Glutamatergic neuron (in vitro differentiated cells): ENCODE measurements at regions not wholly inside any gene's neighbourhood (a gene's known extent, or its start where the extent isn't known, plus 50 kb on each side); places are given as distances from the start of the nearest gene placed in this dataset.

ENCODE experiments used
- DNase-seq: peaks from one replicate; pipeline ENCODE4 v3.0.0; 2022
- H3K27ac Mint-ChIP-seq: one replicate; pipeline ENCODE4 v1.8.0; 2020; ENCODE audit warnings: mild to moderate bottlenecking, mixed read lengths, inconsistent platforms; ENCODE audit not compliant: unreplicated experiment
- H3K27me3 Mint-ChIP-seq: one replicate; pipeline ENCODE4 v1.8.0; 2020; ENCODE audit warnings: mild to moderate bottlenecking, moderate library complexity, mixed read lengths, inconsistent platforms; ENCODE audit not compliant: unreplicated experiment
- H3K36me3 Mint-ChIP-seq: one replicate; pipeline ENCODE4 v1.8.0; 2020; ENCODE audit warnings: mild to moderate bottlenecking, mixed read lengths, inconsistent platforms; ENCODE audit not compliant: unreplicated experiment
- H3K4me1 Mint-ChIP-seq: one replicate; pipeline ENCODE4 v1.8.0; 2020; ENCODE audit warnings: mild to moderate bottlenecking, low read depth, mixed read lengths, inconsistent platforms; ENCODE audit not compliant: unreplicated experiment
- H3K4me3 Mint-ChIP-seq: one replicate; pipeline ENCODE4 v1.8.0; 2020; ENCODE audit warnings: mild to moderate bottlenecking, mixed read lengths, inconsistent platforms; ENCODE audit not compliant: unreplicated experiment
- H3K9me3 Mint-ChIP-seq: one replicate; pipeline ENCODE4 v1.8.0; 2020; ENCODE audit warnings: mild to moderate bottlenecking, moderate library complexity, mixed read lengths, inconsistent platforms; ENCODE audit not compliant: unreplicated experiment
- CTCF ChIP-seq: fragments of 200-600 bp; sonication (generic); IDR thresholded peaks from one replicate; pipeline ENCODE4 v1.5.0; 2021; ENCODE audit not compliant: partially characterized antibody, unreplicated experiment

GRCh38 chr11:134466156-134466555 is 54.1 kb upstream of the B3GAT1 start:
- peak; percentile 66 for DNase-seq
- Mint-ChIP-seq H3K9me3 (peaks cover 11% of the 10 kb centered on the region), H3K36me3 (no peaks in the 10 kb centered on the region), H3K27me3 (peaks cover 15% of the 10 kb centered on the region), H3K4me1 (peaks cover 45% of the 10 kb centered on the region), H3K27ac (peak overlapping the region; percentile 89), H3K4me3 (peak overlapping the region; percentile 50)
- TF ChIP-seq CTCF, result no peak

- no peak for TF ChIP-seq CTCF
- H3K4me3 Mint-ChIP-seq, result no peak overlapping the region
- peak overlapping the region; percentile 89 for H3K27ac Mint-ChIP-seq
- H3K27me3 Mint-ChIP-seq, result peaks cover 18% of the 10 kb centered on the region
- peaks cover 48% of the 10 kb centered on the region for H3K4me1 Mint-ChIP-seq
- no peak for DNase-seq
- H3K36me3 Mint-ChIP-seq, result peaks cover 4% of the 10 kb centered on the region
- H3K9me3 Mint-ChIP-seq, result peaks cover 12% of the 10 kb centered on the region
These were observed 53.1 kb upstream of the B3GAT1 start for GRCh38 chr11:134464981-134465730.

- Mint-ChIP-seq H3K9me3 (peaks cover 12% of the 10 kb centered on the region), H3K27ac (no peak overlapping the region), H3K36me3 (peaks cover 4% of the 10 kb centered on the region), H3K27me3 (peaks cover 18% of the 10 kb centered on the region), H3K4me3 (no peak overlapping the region), H3K4me1 (peaks cover 55% of the 10 kb centered on the region)
- TF ChIP-seq CTCF, result no peak
- DNase-seq, result no peak
These were observed 52.2 kb upstream of the B3GAT1 start for GRCh38 chr11:134464196-134464595.

GRCh38 chr11:134463716-134464115 is 51.7 kb upstream of the B3GAT1 start:
- no peak for TF ChIP-seq CTCF
- DNase-seq, result no peak
- Mint-ChIP-seq H3K9me3 (peaks cover 14% of the 10 kb centered on the region), H3K36me3 (peaks cover 4% of the 10 kb centered on the region), H3K4me1 (peaks cover 56% of the 10 kb centered on the region), H3K27me3 (peaks cover 18% of the 10 kb centered on the region), H3K4me3 (no peak overlapping the region), H3K27ac (no peak overlapping the region)
